K562 (cell line): ENCODE measurements at regions not wholly inside any gene's neighbourhood (a gene's known extent, or its start where the extent isn't known, plus 50 kb on each side); places are given as distances from the start of the nearest gene placed in this dataset.

Experiments
- CBFB ChIP-seq: sonication (generic); formaldehyde crosslinking; IDR thresholded peaks from 2 replicates; pipeline ENCODE4 v1.4.0; 2020; ENCODE audit warnings: mild to moderate bottlenecking, missing genetic modification reagents
- ESRRB ChIP-seq: fragments of 250-450 bp; sonication (Bioruptor Pico); IDR thresholded peaks from 2 replicates; pipeline ENCODE4 v1.5.0; 2020; ENCODE audit warnings: mild to moderate bottlenecking, moderate library complexity, borderline replicate concordance
- ETS1 ChIP-seq: conservative IDR thresholded peaks from 2 replicates; pipeline ENCODE4 v1.6.1; 2011; ENCODE audit warnings: low read depth, mild to moderate bottlenecking, low read length; ENCODE audit not compliant: control insufficient read depth
- GMEB1 ChIP-seq: fragments of 250-450 bp; sonication (Bioruptor Pico); IDR thresholded peaks from 2 replicates; pipeline ENCODE4 v1.4.0; 2020; ENCODE audit warnings: mild to moderate bottlenecking
- HDAC8 ChIP-seq: fragments of 450-650 bp; IDR thresholded peaks from 2 replicates; pipeline ENCODE4 v1.6.1; 2016; ENCODE audit warnings: mild to moderate bottlenecking, missing genetic modification characterization, moderate library complexity, missing compliant biosample characterization
- HINFP ChIP-seq: fragments of 450-650 bp; conservative IDR thresholded peaks from 2 replicates; pipeline ENCODE4 v1.6.1; 2016; ENCODE audit warnings: missing genetic modification characterization, low read depth, mild to moderate bottlenecking, control low read depth, missing compliant biosample characterization
- ZNF311 ChIP-seq: fragments of 250-450 bp; sonication (Bioruptor Pico); IDR thresholded peaks from 2 replicates; pipeline ENCODE4 v1.4.0; 2020; ENCODE audit warnings: mild to moderate bottlenecking, moderate library complexity
- TF ChIP-seq, protein P1 (sequence below): fragments of 450-650 bp; IDR thresholded peaks from 2 replicates; pipeline ENCODE4 v1.6.1; 2016; ENCODE audit warnings: borderline replicate concordance

DNA sequence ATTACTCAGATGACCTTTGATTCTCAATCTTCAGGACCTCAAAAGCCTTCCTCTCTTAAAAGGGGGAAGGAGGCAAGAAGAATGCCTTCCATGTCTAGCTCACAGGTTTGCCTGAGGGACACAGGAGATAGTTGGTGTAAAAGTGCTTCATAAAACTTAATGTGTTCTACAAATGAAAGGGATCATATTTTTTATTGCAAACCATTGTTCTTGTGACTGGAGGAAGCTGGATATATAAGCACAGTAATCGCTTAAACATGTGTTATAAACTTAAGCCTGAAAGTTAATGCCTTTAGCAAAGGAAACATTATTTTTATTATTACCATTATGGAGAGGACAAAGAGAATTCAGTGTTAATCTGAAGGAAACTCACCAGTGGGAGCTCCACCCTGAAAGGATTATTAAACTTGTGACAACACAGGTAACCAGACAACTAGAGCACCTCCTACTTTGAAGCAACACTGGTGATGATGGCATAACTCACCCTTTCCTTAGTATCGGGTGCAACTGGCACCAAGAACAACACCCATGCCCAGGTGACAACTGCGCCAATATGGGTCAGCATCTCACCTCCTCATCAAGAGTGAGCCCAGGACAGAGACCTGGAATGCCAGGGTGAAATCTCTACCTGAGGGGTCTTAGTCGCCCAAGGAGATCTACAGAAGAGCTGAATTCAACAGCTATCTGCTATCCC is 288.7 kb upstream of the PRDM1 start (continued):
- no peak for TF ChIP-seq HINFP (tag)
- no peak for TF ChIP-seq ZNF311 (CRISPR knock-in tag)
- TF ChIP-seq, protein P1, sequence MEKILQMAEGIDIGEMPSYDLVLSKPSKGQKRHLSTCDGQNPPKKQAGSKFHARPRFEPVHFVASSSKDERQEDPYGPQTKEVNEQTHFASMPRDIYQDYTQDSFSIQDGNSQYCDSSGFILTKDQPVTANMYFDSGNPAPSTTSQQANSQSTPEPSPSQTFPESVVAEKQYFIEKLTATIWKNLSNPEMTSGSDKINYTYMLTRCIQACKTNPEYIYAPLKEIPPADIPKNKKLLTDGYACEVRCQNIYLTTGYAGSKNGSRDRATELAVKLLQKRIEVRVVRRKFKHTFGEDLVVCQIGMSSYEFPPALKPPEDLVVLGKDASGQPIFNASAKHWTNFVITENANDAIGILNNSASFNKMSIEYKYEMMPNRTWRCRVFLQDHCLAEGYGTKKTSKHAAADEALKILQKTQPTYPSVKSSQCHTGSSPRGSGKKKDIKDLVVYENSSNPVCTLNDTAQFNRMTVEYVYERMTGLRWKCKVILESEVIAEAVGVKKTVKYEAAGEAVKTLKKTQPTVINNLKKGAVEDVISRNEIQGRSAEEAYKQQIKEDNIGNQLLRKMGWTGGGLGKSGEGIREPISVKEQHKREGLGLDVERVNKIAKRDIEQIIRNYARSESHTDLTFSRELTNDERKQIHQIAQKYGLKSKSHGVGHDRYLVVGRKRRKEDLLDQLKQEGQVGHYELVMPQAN: no peak
- TF ChIP-seq ETS1: no peak
- TF ChIP-seq HDAC8 (tag): no peak
- TF ChIP-seq GMEB1 (CRISPR knock-in tag): no peak
- no peak for TF ChIP-seq CBFB
- TF ChIP-seq ESRRB (CRISPR knock-in tag): no peak
